Ovary (tissue), 3 donors: ENCODE measurements at regions not wholly inside any gene's neighbourhood (a gene's known extent, or its start where the extent isn't known, plus 50 kb on each side); places are given as distances from the start of the nearest gene placed in this dataset.

Experiments
- EP300 ChIP-seq: sonication (generic); formaldehyde crosslinking; IDR thresholded peaks from one replicate; pipeline ENCODE4 v1.6.1; 2017; ENCODE audit warnings: antibody characterized with exemption
- POLR2A ChIP-seq: fragments of 450-650 bp; IDR thresholded peaks from one replicate; pipeline ENCODE4 v1.6.1; 2017; ENCODE audit warnings: antibody characterized with exemption, mild to moderate bottlenecking, moderate library complexity
- TF ChIP-seq, protein P1 (sequence below), 3 donors: fragments of 450-650 bp in 2 of 3; fragments of 200-600 bp in 1 of 3; IDR thresholded peaks; one replicate each; pipeline versions ENCODE4 v1.5.1 to v1.8.0; 2016 to 2022; ENCODE audit warnings: antibody characterized with exemption in 3 of 3, mild to moderate bottlenecking in 1 of 3
- donor health status: DM: no; HTN: no; CAD: no.

DNA sequence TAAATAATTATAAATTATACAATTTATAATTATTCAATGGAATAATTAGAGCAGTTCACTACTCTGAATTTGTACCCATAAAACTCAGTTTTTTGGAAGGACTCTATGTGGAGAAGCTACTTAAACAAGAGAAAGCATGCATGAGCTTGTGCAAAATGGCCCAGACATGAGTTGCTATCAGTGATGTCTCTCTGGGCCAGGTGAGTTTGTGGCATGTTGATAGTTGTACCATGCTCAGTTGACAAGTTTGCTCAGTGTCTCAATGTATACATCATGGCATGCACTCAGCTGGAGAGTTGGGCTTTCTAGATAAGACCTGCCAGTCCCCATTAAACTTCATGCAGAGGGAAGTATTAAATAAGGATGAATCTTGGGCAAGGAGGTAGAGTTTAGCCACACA, 153.8 kb upstream of the TACR1 start:
- TF ChIP-seq POLR2A: no peak
- TF ChIP-seq, protein P1, sequence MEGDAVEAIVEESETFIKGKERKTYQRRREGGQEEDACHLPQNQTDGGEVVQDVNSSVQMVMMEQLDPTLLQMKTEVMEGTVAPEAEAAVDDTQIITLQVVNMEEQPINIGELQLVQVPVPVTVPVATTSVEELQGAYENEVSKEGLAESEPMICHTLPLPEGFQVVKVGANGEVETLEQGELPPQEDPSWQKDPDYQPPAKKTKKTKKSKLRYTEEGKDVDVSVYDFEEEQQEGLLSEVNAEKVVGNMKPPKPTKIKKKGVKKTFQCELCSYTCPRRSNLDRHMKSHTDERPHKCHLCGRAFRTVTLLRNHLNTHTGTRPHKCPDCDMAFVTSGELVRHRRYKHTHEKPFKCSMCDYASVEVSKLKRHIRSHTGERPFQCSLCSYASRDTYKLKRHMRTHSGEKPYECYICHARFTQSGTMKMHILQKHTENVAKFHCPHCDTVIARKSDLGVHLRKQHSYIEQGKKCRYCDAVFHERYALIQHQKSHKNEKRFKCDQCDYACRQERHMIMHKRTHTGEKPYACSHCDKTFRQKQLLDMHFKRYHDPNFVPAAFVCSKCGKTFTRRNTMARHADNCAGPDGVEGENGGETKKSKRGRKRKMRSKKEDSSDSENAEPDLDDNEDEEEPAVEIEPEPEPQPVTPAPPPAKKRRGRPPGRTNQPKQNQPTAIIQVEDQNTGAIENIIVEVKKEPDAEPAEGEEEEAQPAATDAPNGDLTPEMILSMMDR (IDR thresholded peaks at IDR 0.05): no peak
- no peak for TF ChIP-seq EP300
